Stimulated activated effector memory CD8-positive, alpha-beta T cell treated with anti-CD3 and anti-CD28 coated beads, Interleukin-12 subunit alpha, Interleukin-12 subunit beta, amount 100 ng/mL, for 72 hours (primary cell): ENCODE measurements at regions not wholly inside any gene's neighbourhood (a gene's known extent, or its start where the extent isn't known, plus 50 kb on each side); places are given as distances from the start of the nearest gene placed in this dataset.

Experiments used
- ATAC-seq: fragments of 150-1000 bp; cut with Tn5 transposase; 2 replicates; pipeline ENCODE4 v1.10.0; 2021
- DNase-seq, 2 donors: peaks; one replicate each; pipeline ENCODE4 v3.0.0; 2021 to 2022; ENCODE audit warnings: low spot score in 2 of 2
- H3K27ac Mint-ChIP-seq: one replicate; pipeline ENCODE4 v1.8.0; 2022; ENCODE audit warnings: mild to moderate bottlenecking, mixed read lengths
- H3K36me3 Mint-ChIP-seq: one replicate; pipeline ENCODE4 v1.8.0; 2022; ENCODE audit warnings: mild to moderate bottlenecking, mixed read lengths
- H3K4me1 Mint-ChIP-seq: one replicate; pipeline ENCODE4 v1.8.0; 2022; ENCODE audit warnings: mixed read lengths
- H3K4me3 Mint-ChIP-seq: one replicate; pipeline ENCODE4 v1.8.0; 2022; ENCODE audit warnings: mild to moderate bottlenecking, mixed read lengths
- H3K9me3 Mint-ChIP-seq: one replicate; pipeline ENCODE4 v1.8.0; 2022; ENCODE audit warnings: mixed read lengths

DNA sequence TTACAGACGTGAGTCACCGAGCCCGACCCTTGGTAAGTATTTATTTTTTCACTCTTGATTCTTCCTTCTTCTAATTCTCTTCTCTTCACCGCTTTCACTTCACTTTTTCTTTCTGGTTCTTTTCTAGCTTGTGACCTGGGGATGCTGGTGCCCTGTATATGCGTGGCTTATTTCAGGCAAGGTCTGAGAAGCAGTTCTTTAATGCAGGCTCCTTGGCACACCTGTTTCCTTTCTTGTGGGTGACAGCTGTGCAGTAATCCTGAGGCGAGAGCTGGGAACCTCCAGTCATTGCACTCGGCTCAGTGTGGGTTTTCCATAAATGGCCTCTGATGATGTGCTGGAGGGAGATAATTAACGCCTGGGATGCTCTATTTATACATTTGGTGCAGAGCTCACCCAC lies 193.8 kb downstream of the TSN start:
- ATAC-seq = no peak
- no peak overlapping the region for H3K4me3 Mint-ChIP-seq

DNA sequence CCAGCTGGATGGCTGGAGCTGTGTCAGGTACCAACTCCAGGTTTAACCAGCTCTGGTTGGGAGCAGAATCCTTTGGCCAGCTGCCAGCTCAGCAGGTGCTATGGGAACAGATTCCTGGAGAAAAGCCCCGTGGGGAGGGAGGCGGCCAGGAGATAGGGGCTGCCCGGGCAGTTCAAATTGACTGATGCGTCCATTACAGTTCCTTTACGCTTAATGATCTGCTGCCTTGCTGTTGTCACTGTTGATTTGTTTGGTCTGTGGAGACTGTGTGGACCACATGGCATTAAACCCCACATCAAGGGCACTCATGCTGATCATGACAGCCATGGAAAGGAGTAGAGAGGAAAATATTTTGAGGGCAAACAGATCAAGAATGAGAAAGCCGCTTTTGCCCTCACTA lies 200.0 kb downstream of the TSN start:
- Mint-ChIP-seq H3K4me1 (no peaks in the 10 kb centered on the region), H3K4me3 (no peak overlapping the region), H3K9me3 (no peaks in the 10 kb centered on the region), H3K27ac (no peak overlapping the region), H3K36me3 (no peaks in the 10 kb centered on the region)
- DNase-seq (no peak), ATAC-seq (no peak)

More for the DNA sequence above, 193.8 kb downstream of the TSN start:
- DNase-seq = no peak
- Mint-ChIP-seq H3K36me3 (no peaks in the 10 kb centered on the region), H3K27ac (no peak overlapping the region), H3K9me3 (no peaks in the 10 kb centered on the region), H3K4me1 (no peaks in the 10 kb centered on the region)

DNA sequence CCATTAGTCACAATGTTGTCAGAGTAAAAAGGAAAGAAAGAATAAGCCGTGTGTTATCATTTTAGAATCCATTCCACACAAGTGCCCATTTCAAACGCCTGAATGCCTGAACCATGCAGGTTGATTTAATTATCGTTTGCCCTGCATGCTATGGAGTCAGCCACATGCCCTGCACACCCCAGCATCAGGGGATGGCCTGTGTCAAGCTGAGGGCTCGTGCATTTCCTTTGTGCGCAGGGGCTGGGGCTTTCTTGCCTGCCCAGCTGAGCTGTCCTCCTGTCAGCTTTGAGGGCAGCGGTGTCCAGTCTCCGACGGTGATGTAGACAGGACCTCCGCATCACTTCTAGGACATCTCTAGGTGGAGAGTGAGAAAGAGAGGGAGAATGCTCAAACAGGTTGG lies 200.4 kb downstream of the TSN start:
- no peaks in the 10 kb centered on the region for H3K9me3 Mint-ChIP-seq
- no peaks in the 10 kb centered on the region for H3K4me1 Mint-ChIP-seq
- H3K4me3 Mint-ChIP-seq = no peak overlapping the region
- H3K36me3 Mint-ChIP-seq = no peaks in the 10 kb centered on the region
- no peak for DNase-seq
- ATAC-seq = no peak
- no peak overlapping the region for H3K27ac Mint-ChIP-seq

DNA sequence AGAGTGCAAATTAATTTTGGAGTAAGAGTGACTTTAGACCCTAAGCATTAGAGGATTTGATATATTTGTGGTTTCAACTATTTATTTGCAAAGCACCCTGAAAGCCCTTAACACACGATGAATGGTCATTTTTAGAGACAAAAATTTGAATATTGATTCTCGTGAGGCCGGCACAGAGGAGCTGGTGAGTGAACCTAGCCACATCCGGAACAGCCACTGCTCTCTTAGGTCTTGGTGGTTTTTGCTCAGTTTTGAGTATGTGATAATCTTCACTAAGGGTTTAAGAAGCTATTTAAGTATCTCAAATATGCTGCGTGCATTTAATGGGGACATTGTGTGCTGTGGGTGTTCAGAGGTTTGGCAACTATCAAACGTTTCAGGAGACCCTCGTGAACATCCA lies 204.8 kb downstream of the TSN start:
- ATAC-seq = no peak
- Mint-ChIP-seq H3K9me3 (no peaks in the 10 kb centered on the region), H3K27ac (no peak overlapping the region), H3K4me1 (no peaks in the 10 kb centered on the region), H3K36me3 (no peaks in the 10 kb centered on the region), H3K4me3 (no peak overlapping the region)
- no peak for DNase-seq

DNA sequence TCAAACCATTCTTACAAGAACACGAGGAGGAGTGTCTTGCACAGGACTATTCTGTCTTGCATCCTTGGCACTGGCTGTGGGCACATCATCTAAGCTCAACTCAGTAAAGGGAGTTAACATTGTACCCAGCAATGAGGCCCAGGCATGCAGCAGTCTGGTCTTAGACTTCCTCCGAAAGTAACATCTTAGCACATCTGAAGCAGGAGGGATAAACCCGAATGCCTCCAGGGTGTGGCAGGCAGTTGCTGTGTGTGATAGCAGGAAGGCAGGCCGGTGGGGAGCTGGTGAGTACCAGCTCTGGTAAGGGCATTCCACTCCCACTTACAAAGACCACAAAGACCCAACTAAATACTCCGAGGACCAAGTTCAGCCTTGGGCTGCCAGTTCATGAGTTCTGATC lies 206.3 kb downstream of the TSN start:
- no peak for DNase-seq
- H3K36me3 Mint-ChIP-seq = no peaks in the 10 kb centered on the region
- no peaks in the 10 kb centered on the region for H3K4me1 Mint-ChIP-seq
- no peaks in the 10 kb centered on the region for H3K9me3 Mint-ChIP-seq
- no peak overlapping the region for H3K27ac Mint-ChIP-seq
- no peak overlapping the region for H3K4me3 Mint-ChIP-seq
- no peak for ATAC-seq

DNA sequence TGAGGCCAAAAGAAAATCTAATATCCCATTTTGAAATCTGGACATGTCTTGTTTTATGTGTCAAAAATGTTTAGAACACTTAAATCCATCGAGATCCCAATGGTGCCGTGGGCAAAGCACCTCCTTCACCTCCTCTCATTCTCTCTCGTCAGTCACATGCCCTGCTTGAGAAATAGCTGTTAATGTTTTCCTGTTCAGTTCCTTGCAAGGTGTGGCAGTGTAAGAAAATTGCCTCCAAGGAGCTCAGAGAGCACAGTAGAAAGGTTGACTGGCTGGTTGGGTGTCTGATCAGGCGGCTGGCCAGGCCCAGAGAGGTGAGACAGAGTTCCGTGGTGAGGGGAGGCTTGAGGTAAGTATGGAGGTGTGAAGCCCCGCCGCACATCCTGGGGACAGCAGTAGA lies 210.2 kb downstream of the TSN start:
- DNase-seq (no peak), ATAC-seq (peak; percentile 36)
- Mint-ChIP-seq H3K36me3 (no peaks in the 10 kb centered on the region), H3K4me3 (no peak overlapping the region), H3K27ac (no peak overlapping the region), H3K4me1 (no peaks in the 10 kb centered on the region), H3K9me3 (no peaks in the 10 kb centered on the region)

DNA sequence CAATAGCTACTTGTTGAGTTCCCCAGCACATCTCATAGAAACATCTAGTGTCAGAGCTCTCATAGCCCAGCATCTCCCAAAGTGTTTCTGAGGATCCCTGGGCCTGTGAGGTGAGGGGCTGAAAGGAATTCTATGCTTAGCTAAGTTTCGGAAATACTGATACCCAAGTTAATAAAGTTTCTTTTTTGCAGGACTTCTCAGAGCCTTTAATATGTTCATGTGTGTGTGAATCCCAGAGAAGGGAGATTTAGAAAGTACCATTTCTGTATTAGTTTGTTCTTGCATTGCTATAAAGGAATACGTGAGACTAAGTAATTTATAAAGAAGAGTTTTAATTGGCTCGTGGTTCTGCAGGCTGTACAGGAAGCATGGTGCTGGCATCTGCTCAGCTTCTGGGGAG lies 211.2 kb downstream of the TSN start:
- Mint-ChIP-seq H3K4me3 (no peak overlapping the region), H3K4me1 (no peaks in the 10 kb centered on the region), H3K9me3 (no peaks in the 10 kb centered on the region), H3K27ac (no peak overlapping the region), H3K36me3 (no peaks in the 10 kb centered on the region)
- ATAC-seq (no peak), DNase-seq (no peak)

DNA sequence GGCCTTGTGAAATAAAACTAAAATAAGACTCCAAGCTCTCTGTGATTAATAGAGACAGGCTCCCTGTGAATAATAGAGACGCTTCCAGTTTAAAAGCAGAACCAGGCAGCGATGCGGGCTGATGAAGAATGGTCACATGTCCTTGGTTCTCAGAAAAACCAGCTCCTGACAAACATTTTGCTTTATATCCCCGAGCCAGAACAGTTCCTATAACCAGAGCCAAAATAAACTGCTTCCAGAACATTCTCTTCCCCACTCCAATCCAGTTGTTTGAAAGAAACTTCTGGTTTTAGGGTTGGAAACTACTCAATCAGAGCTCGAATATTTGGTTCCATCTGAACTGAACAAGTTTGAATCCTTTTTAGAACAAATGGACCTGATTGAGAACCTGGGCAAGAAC lies 213.7 kb downstream of the TSN start:
- H3K27ac Mint-ChIP-seq = no peak overlapping the region
- no peak for ATAC-seq
- H3K9me3 Mint-ChIP-seq = no peaks in the 10 kb centered on the region
- no peaks in the 10 kb centered on the region for H3K4me1 Mint-ChIP-seq
- no peaks in the 10 kb centered on the region for H3K36me3 Mint-ChIP-seq
- no peak for DNase-seq
- no peak overlapping the region for H3K4me3 Mint-ChIP-seq

DNA sequence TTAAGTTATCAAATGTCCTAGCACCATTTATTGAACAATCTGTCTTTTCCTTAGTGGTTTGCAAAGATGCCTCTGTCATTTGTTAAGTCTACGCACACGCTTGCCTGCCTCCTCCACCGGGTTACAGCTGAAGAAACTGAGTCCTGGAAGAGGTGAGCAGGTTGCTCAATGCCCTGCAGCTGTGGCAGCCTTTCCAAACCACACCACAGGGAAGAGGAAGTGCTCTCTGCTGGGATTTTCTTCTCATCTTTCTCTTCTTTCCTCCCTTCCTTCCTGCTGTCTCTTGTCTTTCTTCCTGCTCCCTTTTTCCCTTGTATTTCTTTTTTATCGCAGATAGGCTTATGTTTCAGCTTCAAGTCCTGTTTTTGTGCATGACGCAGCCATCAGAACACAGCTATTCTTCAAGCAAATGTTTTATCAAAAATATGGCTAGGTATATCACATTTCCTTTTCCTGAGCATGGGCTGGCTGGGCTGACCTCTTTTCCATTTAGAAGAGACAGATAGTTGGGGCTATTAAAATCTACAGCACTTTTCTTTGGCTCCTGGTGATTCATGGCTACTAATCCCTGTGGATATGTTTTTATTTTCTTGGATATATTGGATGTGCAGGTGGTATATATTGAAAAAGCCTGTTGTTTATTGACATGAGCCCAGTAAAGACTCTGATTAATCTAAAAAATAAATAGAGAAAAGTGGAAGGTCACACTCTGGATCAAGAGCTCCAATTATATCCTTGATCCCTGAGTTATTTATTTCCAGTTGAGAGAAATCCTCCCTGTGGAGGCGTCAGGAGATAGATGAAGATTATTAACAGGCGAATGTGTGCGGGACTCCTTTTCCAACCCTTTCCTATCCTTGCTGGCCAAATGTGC lies 214.6 kb downstream of the TSN start:
- Mint-ChIP-seq H3K27ac (no peak overlapping the region), H3K36me3 (no peaks in the 10 kb centered on the region), H3K4me3 (no peak overlapping the region), H3K9me3 (no peaks in the 10 kb centered on the region), H3K4me1 (peaks cover 4% of the 10 kb centered on the region)
- DNase-seq (peak in 1 of 2 donors; percentile 0), ATAC-seq (no peak)

DNA sequence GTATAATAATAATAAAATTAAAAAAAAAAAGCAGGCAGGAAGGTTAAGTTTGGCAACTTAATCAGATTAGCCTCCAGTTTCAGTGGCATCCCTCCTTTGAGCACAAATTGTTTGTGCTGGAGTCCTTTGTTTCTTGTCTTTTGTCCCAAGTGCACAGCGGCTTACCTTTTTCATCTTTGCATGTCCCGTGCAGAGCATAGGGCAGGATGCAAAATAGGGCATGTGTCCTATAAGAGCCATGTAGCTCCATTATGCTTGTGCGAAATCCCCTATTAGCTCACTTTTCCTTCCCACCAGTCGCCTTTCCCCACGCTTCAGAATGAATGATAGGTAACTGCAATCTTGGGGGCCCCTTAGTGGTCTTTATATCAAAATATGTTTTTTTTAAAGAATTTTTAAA lies 216.8 kb downstream of the TSN start:
- ATAC-seq (no peak), DNase-seq (peak in 1 of 2 donors; percentile 10)
- Mint-ChIP-seq H3K4me3 (no peak overlapping the region), H3K36me3 (no peaks in the 10 kb centered on the region), H3K9me3 (no peaks in the 10 kb centered on the region), H3K4me1 (peaks cover 15% of the 10 kb centered on the region), H3K27ac (no peak overlapping the region)

DNA sequence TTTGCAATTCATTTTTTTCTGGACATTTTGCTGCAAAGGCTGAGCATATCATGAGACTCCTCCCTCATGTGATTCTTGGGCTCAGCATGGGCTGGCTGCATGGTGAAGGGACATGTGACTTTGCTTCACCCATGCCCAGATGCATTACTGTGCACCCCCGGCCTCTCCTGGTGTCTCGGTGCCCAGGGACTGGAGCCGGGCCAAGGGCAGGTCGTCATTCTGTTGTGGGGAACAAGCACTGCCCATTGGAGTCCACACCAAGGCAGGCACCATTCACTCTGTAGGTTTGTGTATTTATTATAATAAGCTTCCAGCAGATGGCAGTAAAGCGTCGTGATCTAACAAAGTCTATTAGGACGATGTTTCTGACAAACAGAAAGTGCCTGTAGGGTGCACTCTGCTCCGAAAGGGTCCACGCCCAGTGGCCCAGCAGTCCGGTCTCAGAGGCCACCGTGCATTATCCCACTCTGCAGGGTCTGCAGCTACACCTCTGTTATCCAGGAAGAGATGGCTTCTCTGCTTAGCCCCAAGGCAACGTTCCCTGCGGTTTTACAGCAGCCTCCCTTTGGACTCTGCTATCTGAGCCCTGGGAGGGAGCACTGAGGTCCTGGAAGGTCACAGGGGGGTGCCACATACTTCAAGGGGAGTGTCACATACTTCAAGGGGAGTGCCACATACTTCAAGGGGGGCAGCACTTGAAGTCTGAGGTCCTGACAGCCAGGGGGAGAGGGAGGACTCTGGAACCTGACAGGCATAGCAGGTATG lies 219.6 kb downstream of the TSN start:
- Mint-ChIP-seq H3K4me3 (peak overlapping the region; percentile 50), H3K9me3 (no peaks in the 10 kb centered on the region), H3K27ac (peak overlapping the region; percentile 78), H3K4me1 (peaks cover 15% of the 10 kb centered on the region), H3K36me3 (no peaks in the 10 kb centered on the region)
- DNase-seq (peak; percentile 10 to 65), ATAC-seq (peak; percentile 89)

DNA sequence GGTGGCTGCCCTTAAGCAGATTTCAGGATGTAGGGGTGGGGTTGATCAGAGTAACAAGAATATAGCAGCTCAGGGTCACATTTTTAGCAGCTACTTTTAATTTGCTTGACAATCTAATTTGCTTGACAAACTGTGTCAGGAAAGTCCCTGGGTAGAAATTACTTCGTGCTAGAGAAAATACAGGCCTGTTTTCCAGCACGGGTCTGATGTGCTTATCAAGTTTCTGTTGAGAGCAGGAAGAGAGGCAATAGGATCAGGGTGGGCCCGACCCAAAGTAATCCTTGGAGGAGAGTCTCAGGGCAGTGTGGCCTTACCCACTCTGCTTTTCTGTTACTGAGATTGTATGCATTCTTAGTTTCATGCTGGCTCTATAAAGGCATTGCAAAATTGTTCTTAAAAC lies 221.5 kb downstream of the TSN start:
- Mint-ChIP-seq H3K36me3 (no peaks in the 10 kb centered on the region), H3K4me1 (peaks cover 15% of the 10 kb centered on the region), H3K4me3 (no peak overlapping the region), H3K27ac (no peak overlapping the region), H3K9me3 (no peaks in the 10 kb centered on the region)
- DNase-seq (peak in 1 of 2 donors; percentile 22), ATAC-seq (no peak)

DNA sequence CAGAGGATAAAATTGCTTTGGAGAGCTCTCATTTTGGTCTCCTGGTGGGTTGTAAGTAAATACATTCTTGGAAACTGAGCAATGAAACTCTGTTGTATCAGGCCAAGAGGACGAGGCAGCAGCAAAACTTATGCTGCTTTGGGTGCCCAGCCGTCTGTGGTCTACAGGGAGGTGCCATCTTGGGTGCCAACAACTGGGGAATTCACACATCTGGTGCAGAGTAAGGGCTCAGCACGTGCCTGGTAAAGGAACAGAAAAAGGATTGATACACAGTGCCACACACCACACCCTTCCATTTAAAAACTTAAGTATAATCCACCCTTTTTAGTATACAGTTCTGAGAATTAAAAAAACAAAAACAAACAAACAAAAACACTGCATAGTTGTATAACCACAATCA lies 221.9 kb downstream of the TSN start:
- no peak overlapping the region for H3K4me3 Mint-ChIP-seq
- ATAC-seq = no peak

DNA sequence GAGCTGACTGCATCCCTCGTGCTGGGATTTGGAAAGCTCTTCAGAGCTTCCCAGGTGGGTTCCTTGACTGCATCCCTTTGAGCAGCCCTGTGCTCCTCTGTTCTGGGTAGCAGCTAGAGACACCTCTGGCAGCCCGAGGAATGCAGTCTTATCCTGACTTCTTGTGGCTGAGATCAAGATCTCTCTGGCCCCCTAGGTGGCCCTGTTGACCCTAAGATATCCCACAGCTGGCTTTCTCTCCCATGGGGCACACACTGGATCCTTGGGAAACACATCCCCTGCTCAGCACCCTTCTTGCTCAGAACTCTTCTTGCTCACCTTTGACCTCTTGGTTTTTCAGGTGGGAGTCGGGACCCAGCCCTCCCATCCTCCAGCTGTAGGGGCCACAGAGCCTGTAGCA lies 237.2 kb downstream of the TSN start:
- Mint-ChIP-seq H3K27ac (no peak overlapping the region), H3K4me3 (no peak overlapping the region), H3K36me3 (no peaks in the 10 kb centered on the region), H3K9me3 (no peaks in the 10 kb centered on the region), H3K4me1 (no peaks in the 10 kb centered on the region)
- DNase-seq = no peak
- ATAC-seq = peak; percentile 22

More for the DNA sequence above, 221.9 kb downstream of the TSN start:
- Mint-ChIP-seq H3K36me3 (no peaks in the 10 kb centered on the region), H3K4me1 (peaks cover 15% of the 10 kb centered on the region), H3K9me3 (no peaks in the 10 kb centered on the region), H3K27ac (no peak overlapping the region)
- DNase-seq = peak in 1 of 2 donors; percentile 20

DNA sequence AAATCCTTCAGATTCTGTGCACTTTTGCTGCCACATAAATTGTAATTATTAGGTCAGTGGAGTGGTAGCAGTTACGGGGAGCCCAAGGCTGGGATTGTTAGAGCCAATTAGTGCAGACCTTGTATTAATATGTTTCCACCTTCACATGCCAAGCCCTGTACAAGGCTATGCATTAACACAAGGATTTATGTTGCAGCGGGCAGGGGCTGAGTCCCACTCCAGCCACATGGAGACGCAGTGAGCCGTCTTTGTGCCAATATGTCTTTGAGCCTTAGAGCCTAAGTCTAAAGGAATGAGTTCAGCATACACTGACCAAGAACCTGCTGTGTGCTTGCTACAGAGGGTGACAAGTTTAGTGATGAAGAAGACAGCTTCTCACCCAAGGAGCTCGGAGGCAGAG lies 238.2 kb downstream of the TSN start:
- no peaks in the 10 kb centered on the region for H3K4me1 Mint-ChIP-seq
- H3K4me3 Mint-ChIP-seq = no peak overlapping the region
- H3K27ac Mint-ChIP-seq = no peak overlapping the region
- H3K9me3 Mint-ChIP-seq = no peaks in the 10 kb centered on the region
- H3K36me3 Mint-ChIP-seq = no peaks in the 10 kb centered on the region
- no peak for DNase-seq
- no peak for ATAC-seq
